Sciatic nerve (tissue), 2 donors: ENCODE measurements at regions not wholly inside any gene's neighbourhood (a gene's known extent, or its start where the extent isn't known, plus 50 kb on each side); places are given as distances from the start of the nearest gene placed in this dataset.
"Not testable (repeated sequence)": the region's sequence is repeated elsewhere in the genome, so short reads cannot be mapped to it uniquely, and the experiment has no call there.

ENCODE experiments used
- ATAC-seq: fragments of 200-7000 bp; cut with Tn5 transposase; one replicate; pipeline ENCODE4 v1.9.1; 2020; ENCODE audit warnings: mild to moderate bottlenecking, moderate library complexity
- DNase-seq: peaks from one replicate; pipeline ENCODE4 v3.0.0-alpha.2; 2020; ENCODE audit warnings: low spot score
- intact Hi-C: fragments of 100-400 bp; cut with DNase I; formaldehyde crosslinking; loops from one replicate; pipeline ENCODE4 v1.14.2; 2022
- donor health status: DM: no; HTN: no; CAD: no.
- donor health status: DM: no; HTN: no; CAD: no.

DNA sequence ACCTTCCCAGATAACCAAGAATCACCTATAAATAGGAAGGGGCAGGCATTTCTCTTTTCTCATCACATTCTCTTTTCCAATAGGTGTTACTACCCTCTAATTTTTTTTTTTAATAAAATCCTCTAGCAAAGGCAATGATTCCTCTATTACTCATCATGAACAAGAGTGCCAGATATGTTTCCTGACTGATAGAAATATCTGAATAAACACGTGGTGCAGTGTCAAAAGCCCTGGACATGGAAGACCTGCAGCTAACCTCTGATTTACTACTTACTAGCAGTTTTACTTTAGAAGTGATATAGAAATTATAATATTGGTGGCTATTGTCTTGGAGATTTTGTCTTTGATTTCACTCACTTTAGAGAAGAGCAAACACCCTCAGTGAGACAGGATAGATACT is 194.6 kb upstream of the SAMSN1 start:
- DNase-seq (no peak), ATAC-seq (no peak)
- intact Hi-C loops: no loop called here

GRCh38 chr21:14740116-14740515 is 194.0 kb upstream of the SAMSN1 start:
- intact Hi-C loops: no loop called here
- DNase-seq (no peak), ATAC-seq (no peak)

GRCh38 chr21:14739590-14739989 is 193.5 kb upstream of the SAMSN1 start:
- ATAC-seq (no peak), DNase-seq (no peak)
- intact Hi-C loops: no loop called here

- ATAC-seq, DNase-seq, intact Hi-C loops: not testable (repeated sequence)
Observed at GRCh38 chr21:14738576-14738975, 192.5 kb upstream of the SAMSN1 start.

- DNase-seq (no peak), ATAC-seq (no peak)
- intact Hi-C loops: no loop called here
Observed at GRCh38 chr21:14737922-14738321, 191.8 kb upstream of the SAMSN1 start.

DNA sequence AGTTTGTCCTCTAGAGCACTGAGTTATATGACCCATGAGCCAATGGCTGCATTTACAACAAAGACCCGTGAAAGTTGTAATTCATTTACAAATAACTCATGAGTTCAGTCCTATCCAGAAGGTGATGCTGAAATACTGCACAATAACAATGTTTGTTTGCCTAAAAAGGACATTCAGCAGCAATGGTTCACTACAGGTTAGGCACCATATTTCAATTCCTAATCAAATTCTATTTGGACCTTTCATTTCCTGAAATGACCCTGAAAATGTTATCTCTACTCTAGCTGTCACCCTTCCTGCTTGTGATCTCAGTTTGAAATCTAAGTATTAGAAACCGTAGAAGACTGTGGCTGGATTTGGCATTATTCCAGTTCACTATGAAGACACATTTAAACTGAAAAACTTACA is 191.2 kb upstream of the SAMSN1 start:
- intact Hi-C loops: no loop called here
- ATAC-seq: no peak

GRCh38 chr21:14736672-14737071 is 190.6 kb upstream of the SAMSN1 start:
- ATAC-seq (no peak), DNase-seq (no peak)
- intact Hi-C loops: no loop called here

More for the DNA sequence above, 191.2 kb upstream of the SAMSN1 start:
- DNase-seq: no peak

- ATAC-seq (no peak), DNase-seq (no peak)
- intact Hi-C loops: no loop called here
Observed at GRCh38 chr21:14736162-14736561, 190.0 kb upstream of the SAMSN1 start.

GRCh38 chr21:14734833-14735232 is 188.7 kb upstream of the SAMSN1 start:
- ATAC-seq: no peak
- no peak for DNase-seq
- intact Hi-C loops: no loop called here

- no peak for DNase-seq
- no peak for ATAC-seq
- intact Hi-C loops: no loop called here
Observed at GRCh38 chr21:14734191-14734590, 188.1 kb upstream of the SAMSN1 start.

GRCh38 chr21:14725219-14725618 is 179.1 kb upstream of the SAMSN1 start:
- DNase-seq: no peak
- intact Hi-C loops: no loop called here
- ATAC-seq: no peak

DNA sequence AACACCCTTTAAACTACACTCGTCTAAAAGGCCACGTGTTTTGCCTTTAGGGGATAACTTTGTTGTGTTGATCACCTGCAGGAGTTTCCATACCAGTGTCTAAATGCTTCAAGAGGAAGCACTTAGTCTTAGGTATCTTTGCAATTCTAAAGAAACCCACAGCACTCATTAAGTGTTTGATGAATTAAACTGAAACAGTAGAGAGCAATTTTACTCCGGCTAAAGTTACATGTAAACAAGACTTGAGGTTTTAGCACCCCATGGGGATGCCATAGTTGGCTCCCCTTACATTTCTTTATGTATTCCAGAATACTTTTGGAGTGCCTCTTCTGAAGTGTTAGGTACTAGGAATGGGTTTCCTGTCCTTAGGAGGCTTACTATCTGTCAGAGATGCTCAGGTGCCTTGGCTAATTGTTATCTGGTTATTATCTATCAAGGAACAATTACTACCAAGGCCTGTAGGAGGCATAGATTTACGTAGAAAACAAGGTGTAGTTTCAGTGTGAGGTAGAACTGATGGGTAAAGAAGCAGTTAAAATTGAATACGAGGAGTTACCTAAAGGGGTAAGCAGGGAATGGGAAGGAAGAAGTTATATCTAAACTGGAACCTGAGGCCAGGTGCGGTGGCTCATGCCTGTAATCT is 176.8 kb upstream of the SAMSN1 start:
- no peak for ATAC-seq
- intact Hi-C loops: no loop called here

GRCh38 chr21:14720237-14720636 is 174.1 kb upstream of the SAMSN1 start:
- DNase-seq (no peak), ATAC-seq (no peak)
- intact Hi-C loops: no loop called here

More for the DNA sequence above, 176.8 kb upstream of the SAMSN1 start:
- DNase-seq: no peak

- intact Hi-C loops: no loop called here
- ATAC-seq (no peak), DNase-seq (no peak)
Observed at GRCh38 chr21:14718951-14719350, 172.8 kb upstream of the SAMSN1 start.

GRCh38 chr21:14716761-14717396 is 170.8 kb upstream of the SAMSN1 start:
- ATAC-seq (no peak), DNase-seq (no peak)
- intact Hi-C loops: no loop called here

DNA sequence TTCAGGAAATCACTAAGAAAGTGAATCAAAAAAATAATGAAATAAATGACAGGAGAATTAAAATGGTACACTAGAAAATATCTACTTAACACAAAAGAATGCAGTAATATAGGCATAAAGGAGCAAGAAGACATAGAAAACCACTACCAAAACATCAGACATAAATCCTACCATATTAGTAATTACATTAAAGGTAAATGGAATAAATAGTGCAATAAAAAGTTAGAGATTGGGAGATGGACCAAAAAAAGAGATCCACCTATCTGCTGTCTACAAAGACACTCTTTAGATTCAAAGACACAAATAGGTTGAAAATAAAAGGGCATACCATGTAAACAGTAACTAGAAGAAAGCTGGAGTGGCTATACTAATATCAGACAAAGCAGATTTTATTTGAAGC is 167.0 kb upstream of the SAMSN1 start:
- no peak for ATAC-seq
- no peak for DNase-seq
- intact Hi-C loops: no loop called here

DNA sequence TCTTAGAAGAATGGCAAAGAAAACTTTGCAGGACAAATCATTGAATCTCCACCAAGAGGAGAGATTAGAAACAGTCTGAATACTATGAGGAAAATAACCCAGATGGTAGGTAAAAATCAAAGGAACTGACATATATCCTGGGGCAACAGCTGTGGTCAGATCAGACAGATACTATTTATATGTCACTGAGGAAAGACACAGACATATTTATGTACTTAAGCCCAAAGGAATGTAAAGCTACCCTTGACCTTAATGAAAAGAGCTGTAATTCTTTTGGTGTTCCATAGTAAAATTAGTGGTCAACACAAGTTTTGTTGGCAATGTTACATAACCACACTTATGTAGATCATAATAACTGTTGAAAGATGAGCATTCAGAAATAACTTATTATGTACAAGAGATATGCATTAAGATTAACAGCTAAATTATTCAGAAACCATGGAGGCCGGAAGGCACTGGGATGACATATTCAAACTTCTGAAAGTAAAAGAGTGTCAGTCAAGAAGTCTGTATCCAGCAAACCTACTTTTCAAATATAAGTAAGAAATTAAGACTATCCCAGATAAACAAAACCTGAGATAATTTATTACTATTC is 166.1 kb upstream of the SAMSN1 start:
- DNase-seq (no peak), ATAC-seq (no peak)
- intact Hi-C loops: no loop called here

DNA sequence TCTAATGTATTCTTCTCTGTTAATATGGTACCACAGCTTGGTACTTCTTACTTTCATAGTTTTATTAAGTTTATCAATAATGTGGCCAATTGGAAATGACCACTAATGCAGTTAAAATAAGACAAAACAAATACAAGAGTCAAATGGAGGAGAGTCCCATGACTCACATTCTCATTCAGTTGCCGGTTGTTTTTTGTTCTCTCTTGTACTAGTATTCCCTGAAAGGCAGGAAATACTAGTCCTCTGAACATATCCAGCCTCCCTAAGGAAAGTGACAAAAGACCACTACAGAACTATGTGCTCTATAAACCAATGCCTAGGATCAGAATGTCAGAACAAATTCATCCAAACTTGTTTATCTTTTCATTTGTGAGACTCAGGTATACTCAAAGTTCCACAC is 165.2 kb upstream of the SAMSN1 start:
- DNase-seq: no peak
- no peak for ATAC-seq

DNA sequence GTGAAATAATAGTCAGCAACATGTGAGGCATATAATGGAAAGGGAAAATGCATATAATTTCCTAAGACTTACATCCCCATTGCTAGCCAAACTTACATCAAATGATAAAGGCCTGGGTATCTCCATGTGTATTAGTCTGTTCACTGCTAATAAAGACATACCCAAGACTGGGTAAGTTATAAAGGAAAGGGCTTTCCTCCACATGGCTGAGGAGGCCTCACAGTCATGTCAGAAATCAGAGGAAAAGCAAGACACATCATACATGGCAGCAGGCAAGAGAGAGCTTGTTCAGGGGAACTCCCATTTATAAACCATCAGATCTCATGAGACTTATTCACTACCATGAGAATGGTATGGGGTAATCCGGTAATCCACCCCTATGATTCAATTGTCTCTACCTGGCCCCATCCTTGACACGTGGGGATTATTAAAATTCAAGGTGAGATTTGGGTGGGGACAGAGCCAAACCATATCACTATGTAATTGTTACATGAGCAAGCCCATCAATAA is 161.5 kb upstream of the SAMSN1 start:
- intact Hi-C loops: no loop called here
- ATAC-seq: no peak
- DNase-seq: no peak

More for the DNA sequence above, 165.2 kb upstream of the SAMSN1 start:
- intact Hi-C loops: no loop called here

DNA sequence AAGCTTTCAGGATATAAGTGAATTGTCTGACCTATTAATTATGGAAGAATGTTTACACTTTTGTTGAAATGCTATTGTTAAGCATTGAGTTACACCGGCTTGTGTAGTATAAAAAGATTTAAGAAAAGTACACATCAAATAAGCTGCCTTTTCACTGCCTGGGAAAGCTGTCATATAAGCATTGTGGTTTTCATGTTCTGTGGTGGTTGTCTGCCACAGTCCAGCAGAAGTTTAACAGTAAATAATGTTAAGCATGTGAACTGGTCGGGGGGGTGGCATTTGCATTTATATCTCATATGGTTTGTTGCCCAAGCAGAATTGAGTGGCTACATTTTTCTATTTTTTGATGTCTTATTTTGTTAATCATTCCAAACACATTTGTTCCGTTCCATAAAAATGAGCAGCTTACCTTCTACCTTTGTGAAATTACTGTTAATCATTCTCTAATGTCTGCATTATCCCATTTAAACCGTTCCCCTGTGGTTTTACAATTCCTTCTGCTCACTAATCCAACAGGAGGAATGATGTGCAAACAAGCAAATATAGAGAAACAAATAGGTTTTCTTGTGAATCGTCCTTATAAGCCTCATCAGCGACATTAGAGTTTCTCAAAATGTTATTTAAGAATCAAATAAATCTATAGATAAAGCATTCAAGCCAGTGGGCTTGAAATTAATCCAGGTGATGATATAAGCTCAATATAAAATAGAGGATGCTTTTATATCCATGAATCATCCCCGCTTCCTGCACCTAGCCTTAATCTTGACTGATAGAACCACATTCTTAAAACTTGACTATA is 160.8 kb upstream of the SAMSN1 start:
- intact Hi-C loops: no loop called here
- ATAC-seq (no peak), DNase-seq (no peak)
